22Rv1 (cell line): ENCODE measurements at regions not wholly inside any gene's neighbourhood (a gene's known extent, or its start where the extent isn't known, plus 50 kb on each side); places are given as distances from the start of the nearest gene placed in this dataset.

Experiments used
- H3K27ac ChIP-seq: fragments of 450-650 bp; 2 replicates; pipeline ENCODE4 v1.5.1; 2017
- ZFX ChIP-seq: fragments of 450-650 bp; IDR thresholded peaks from 2 replicates; pipeline ENCODE4 v1.6.1; 2017; ENCODE audit warnings: antibody characterized with exemption, borderline replicate concordance
- TF ChIP-seq, protein P1 (sequence below): fragments of 450-650 bp; IDR thresholded peaks from 2 replicates; pipeline ENCODE4 v1.5.1; 2017; ENCODE audit warnings: mild to moderate bottlenecking

DNA sequence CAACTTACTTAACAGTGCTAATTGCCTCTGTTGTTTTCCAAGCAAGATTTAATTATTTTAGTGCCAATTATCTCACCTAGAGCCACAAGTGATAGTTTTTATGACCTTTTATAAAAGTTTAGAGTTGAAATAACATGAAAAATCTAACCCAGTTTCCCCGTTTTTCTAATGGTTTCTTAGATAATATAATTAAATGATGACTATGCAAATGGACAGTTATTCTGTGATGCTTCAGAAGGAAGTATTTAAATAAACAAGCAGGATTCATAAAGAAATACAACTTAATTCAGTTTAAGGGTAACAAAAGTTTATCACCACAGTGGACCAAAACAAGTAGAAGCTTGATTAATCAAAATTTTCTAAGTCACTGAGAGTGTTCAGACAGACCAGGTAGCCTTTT is 721.2 kb upstream of the SOX9 start:
- H3K27ac ChIP-seq: no peak overlapping the region
- TF ChIP-seq, protein P1, sequence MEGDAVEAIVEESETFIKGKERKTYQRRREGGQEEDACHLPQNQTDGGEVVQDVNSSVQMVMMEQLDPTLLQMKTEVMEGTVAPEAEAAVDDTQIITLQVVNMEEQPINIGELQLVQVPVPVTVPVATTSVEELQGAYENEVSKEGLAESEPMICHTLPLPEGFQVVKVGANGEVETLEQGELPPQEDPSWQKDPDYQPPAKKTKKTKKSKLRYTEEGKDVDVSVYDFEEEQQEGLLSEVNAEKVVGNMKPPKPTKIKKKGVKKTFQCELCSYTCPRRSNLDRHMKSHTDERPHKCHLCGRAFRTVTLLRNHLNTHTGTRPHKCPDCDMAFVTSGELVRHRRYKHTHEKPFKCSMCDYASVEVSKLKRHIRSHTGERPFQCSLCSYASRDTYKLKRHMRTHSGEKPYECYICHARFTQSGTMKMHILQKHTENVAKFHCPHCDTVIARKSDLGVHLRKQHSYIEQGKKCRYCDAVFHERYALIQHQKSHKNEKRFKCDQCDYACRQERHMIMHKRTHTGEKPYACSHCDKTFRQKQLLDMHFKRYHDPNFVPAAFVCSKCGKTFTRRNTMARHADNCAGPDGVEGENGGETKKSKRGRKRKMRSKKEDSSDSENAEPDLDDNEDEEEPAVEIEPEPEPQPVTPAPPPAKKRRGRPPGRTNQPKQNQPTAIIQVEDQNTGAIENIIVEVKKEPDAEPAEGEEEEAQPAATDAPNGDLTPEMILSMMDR: no peak
- no peak for TF ChIP-seq ZFX

DNA sequence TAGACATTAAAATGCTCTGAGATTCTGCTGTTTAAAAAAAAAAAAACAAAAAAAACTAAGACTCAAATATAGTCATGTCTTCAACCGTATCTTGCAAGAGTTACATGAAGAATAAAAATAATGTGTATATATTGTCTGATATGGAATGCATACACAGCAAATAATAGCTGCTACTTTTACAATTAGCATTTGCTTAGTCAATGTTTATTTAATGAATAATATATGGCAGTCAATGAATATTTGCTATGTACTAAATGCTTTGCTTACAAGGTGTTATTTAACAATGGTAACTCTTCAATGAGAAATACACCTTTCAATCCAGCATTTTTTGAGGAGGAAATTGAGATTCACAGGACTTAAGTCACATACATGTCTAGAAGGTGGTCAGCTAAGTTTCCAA is 718.8 kb upstream of the SOX9 start:
- no peak for TF ChIP-seq ZFX
- TF ChIP-seq, protein P1: no peak
- peak overlapping the region; percentile 14; the same call in 1 of the 2 replicates for H3K27ac ChIP-seq

DNA sequence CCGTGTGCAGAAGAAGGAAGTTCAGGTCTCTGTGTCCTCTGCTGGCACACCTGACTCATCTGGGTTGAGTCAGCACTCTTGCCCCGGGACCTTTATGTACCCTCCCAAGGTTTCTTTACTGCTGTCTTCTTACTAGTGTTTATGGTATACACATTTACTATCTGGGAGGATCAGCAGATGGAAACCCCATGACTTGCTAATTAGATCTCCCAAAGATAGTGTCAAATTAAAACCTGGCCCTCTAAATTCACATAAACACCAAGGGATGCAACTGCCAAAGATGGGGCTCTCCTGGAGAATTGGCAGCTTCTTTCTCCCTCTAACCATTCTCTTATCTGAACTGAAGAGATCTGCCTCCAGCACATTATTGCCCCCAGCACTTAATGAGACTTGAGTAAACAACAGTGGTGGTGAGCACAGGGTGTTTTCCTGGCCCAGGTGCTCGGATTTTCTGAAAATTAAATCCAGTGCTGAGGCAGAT is 718.1 kb upstream of the SOX9 start:
- TF ChIP-seq, protein P1: no peak
- TF ChIP-seq ZFX: no peak
- H3K27ac ChIP-seq: peak overlapping the region; percentile 14

DNA sequence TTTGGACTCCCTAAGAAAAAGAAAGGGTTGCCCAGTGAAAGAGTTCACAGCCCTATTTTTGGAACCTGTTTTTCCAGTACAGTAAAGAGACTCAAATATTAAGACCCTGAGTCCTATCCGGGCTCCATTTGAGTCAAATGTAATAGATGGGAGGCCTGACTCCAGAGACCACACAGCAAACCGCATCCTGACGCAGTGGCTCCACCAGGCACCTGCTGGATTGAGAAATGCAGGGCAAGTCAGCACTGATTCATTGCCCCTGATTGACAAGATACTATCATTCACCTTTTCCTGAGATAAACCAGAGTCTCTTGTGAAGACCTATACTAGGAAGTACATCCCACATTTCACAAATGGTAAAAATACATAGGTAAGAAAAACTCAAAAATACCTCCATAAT is 715.7 kb upstream of the SOX9 start:
- no peak for TF ChIP-seq ZFX
- TF ChIP-seq, protein P1: no peak
- H3K27ac ChIP-seq: no peak overlapping the region

DNA sequence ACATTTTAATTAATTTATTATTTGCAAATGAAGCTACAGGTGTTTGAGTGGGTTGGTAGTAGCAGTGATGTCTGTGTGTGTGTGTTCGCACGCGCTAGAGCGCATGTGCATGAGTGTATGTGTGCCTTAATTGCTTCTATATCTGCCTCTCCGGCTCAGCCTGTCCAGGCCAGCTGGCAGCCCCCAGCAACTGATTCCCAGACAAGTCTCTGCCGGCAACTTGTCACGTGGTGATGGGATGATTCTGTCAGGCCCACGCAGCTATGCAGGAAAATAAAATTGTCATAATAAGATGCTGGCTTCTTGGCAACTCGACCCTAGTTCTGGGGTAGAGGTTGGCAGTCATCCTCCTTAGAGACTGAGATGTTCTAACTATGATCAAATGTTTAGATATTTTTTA is 712.8 kb upstream of the SOX9 start:
- no peak for TF ChIP-seq ZFX
- TF ChIP-seq, protein P1: no peak
- no peak overlapping the region for H3K27ac ChIP-seq

DNA sequence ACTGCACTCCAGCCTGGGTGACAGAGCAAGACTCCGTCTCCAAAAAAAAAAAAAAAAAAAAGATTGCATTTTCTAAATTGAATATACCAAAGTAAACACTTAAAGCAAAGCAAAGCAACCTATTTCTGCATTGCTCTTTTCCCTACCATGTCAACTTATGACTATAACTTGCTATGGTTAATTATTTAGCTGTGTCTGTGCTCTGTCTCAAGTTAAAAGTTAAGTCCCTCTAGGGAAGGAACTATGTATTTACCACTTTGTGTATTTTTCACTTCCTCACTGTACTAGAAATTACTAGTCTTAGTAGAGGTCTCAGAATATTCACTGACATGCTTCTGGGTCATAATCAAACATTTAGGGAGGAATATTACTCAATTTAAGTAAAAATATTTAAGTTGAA is 711.7 kb upstream of the SOX9 start:
- H3K27ac ChIP-seq: no peak overlapping the region
- TF ChIP-seq, protein P1: no peak
- TF ChIP-seq ZFX: no peak

GRCh38 chr17:71409712-71410111 is 711.1 kb upstream of the SOX9 start:
- TF ChIP-seq, protein P1: no peak

More at GRCh38 chr17:71409712-71410111, 711.1 kb upstream of the SOX9 start:
- no peak overlapping the region for H3K27ac ChIP-seq
